ENCODE measurements at regions not wholly inside any gene's neighbourhood (a gene's known extent, or its start where the extent isn't known, plus 50 kb on each side); places are given as distances from the start of the nearest gene placed in this dataset.

GRCh38 chr3:83426300-83426699 lies 1532.5 kb upstream of the CADM2 start (continued):
- TF ChIP-seq HMBOX1 (IDR thresholded peaks at IDR 0.05) (no peak), ZNF561 (CRISPR knock-in tag; conservative IDR thresholded peaks at IDR 0.05) (no peak), TEAD1 (CRISPR knock-in tag; IDR thresholded peaks at IDR 0.05) (no peak)
- TF ChIP-seq, protein P1, sequence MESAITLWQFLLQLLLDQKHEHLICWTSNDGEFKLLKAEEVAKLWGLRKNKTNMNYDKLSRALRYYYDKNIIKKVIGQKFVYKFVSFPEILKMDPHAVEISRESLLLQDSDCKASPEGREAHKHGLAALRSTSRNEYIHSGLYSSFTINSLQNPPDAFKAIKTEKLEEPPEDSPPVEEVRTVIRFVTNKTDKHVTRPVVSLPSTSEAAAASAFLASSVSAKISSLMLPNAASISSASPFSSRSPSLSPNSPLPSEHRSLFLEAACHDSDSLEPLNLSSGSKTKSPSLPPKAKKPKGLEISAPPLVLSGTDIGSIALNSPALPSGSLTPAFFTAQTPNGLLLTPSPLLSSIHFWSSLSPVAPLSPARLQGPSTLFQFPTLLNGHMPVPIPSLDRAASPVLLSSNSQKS (CRISPR knock-in tag; IDR thresholded peaks at IDR 0.05): no peak

DNA sequence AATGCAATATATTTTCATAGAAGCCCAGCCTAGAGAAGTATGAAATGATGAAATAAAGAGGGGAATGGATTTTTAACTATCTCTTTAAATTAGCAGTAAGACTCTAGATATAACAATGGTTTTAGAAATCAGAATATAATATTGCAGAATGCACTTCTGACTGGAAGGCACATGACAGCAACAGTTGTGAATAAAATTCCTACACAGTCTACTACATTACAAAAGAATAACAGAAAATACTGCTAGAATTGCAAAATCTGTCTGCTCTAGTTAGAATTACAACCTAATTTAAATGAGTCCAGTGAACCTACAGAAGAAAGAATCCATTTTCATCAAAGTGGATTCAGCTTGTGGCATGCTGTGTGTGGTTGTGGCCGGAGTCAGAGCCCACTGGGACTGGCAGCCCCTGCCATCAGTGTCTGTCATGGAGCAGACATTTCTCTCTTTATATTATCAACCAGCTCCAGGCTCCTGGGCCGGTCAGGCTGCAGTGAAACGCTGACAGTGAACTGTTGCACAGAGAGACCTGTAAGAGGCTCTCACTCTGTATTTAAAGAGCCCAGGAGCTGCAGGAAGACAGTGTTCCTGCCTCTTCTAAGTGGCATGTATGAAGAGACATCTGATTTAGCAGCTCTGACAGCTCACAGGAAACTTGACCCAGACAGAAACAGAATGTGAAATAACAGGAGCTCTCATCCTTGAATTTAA lies 1523.8 kb upstream of the CADM2 start:
- Histone ChIP-seq H3K36me3 (ENCODE audit: control insufficient read depth, insufficient read depth, low read length) (no peaks in the 10 kb centered on the region), H3K4me3 (no peak overlapping the region), H4K20me1 (replicated peaks; ENCODE audit: control insufficient read depth, insufficient read depth, low read length) (no peaks in the 10 kb centered on the region), H3K79me2 (ENCODE audit: control insufficient read depth, insufficient read depth, low read length) (no peaks in the 10 kb centered on the region), H3K9ac (ENCODE audit: insufficient read depth in 1 of 2, low read depth in 2 of 2, low read length in 2 of 2) (no peak overlapping the region), H3K9me1 (ENCODE audit: control insufficient read depth, insufficient read depth, low read length) (no peaks in the 10 kb centered on the region), H3K9me3 (replicated peaks; ENCODE audit: control insufficient read depth, insufficient read depth, low read depth, low read length) (no peaks in the 10 kb centered on the region), H3K27me3 (ENCODE audit: control insufficient read depth in 2 of 2, insufficient read depth in 2 of 2, low read length in 2 of 2) (no peaks in the 10 kb centered on the region), H2AFZ (ENCODE audit: low read depth, low read length) (no peak overlapping the region), H3K27ac (ENCODE audit: extremely low read depth, low read depth, low read length) (no peak overlapping the region), H3K4me2 (ENCODE audit: insufficient read depth, low read length) (no peak overlapping the region), H3K4me1 (replicated peaks in 1 of 2; ENCODE audit: control insufficient read depth in 2 of 2, insufficient read depth in 2 of 2, low read length in 2 of 2) (no peaks in the 10 kb centered on the region)
- in situ Hi-C loops (cut with MboI) (no loop called here), intact Hi-C loops (cut with micrococcal nuclease) (no loop called here)
- POLR2A ChIA-PET: no interaction called here
- CTCF ChIA-PET (ENCODE audit: low intra/inter-chr PET ratio): no interaction called here
- no peak for ATAC-seq
- no peak for TF ChIP-seq CTCFL (IDR thresholded peaks at IDR 0.05; ENCODE audit: borderline replicate concordance, insufficient read depth, low read depth, low read length, poor library complexity, severe bottlenecking)
- no peak for TF ChIP-seq MEF2D (tag; conservative IDR thresholded peaks at IDR 0.05; ENCODE audit: low read depth)
- TF ChIP-seq ZNF589 (CRISPR knock-in tag; IDR thresholded peaks at IDR 0.05; ENCODE audit: low read depth): no peak
- TF ChIP-seq HDAC3 (IDR thresholded peaks at IDR 0.05; ENCODE audit: borderline replicate concordance, partially characterized antibody): no peak
- TF ChIP-seq CREB3L1 (IDR thresholded peaks at IDR 0.05; ENCODE audit: borderline replicate concordance, low read depth): no peak
- no peak for TF ChIP-seq ZKSCAN1 (IDR thresholded peaks at IDR 0.05; ENCODE audit: low read depth, low read length)
- no peak for TF ChIP-seq COPS2 (conservative IDR thresholded peaks at IDR 0.05)
- no peak for TF ChIP-seq GTF2A2 (tag; IDR thresholded peaks at IDR 0.05)
- DNase-seq (ENCODE audit: extremely low read depth in 1 of 4, low spot score in 3 of 4): no peak
- 0% methylated on average over 3 of the region's 3 CpGs for WGBS (ENCODE audit: insufficient coverage, low coverage, missing lambda C conversion rate)
- no peak for FAIRE-seq
- BruUV-seq (replicated peaks): no TSS peak

All from K562 (cell line).